RWPE1 (cell line): ENCODE measurements at regions not wholly inside any gene's neighbourhood (a gene's known extent, or its start where the extent isn't known, plus 50 kb on each side); places are given as distances from the start of the nearest gene placed in this dataset.

Experiments used
- CTCF ChIA-PET: fragments of 350-600 bp; sonication (Branson Sonifier 250); formaldehyde crosslinking; extraction: SDS; loops from one replicate; lab custom pipeline; 2021; lab: Yijun Ruan, JAX
- POLR2A ChIA-PET: fragments of 400-600 bp; formaldehyde crosslinking; extraction: SDS; loops from one replicate; lab custom pipeline; 2020; ENCODE audit warnings: antibody characterized with exemption; ENCODE audit not compliant: low non-redundant PET; lab: Yijun Ruan, JAX
- DNase-seq: peaks from one replicate; pipeline ENCODE4 v3.0.0; 2012; ENCODE audit warnings: low spot score
- H3K27ac ChIP-seq: fragments of 450-650 bp; 2 replicates; pipeline ENCODE4 v1.5.1; 2017
- TF ChIP-seq, protein P1 (sequence below): fragments of 450-650 bp; conservative IDR thresholded peaks from 2 replicates; pipeline ENCODE4 v1.5.1; 2017; ENCODE audit warnings: low read depth, mild to moderate bottlenecking

GRCh38 chr13:84481958-84482357 is 599.7 kb upstream of the SLITRK1 start:
- no peak overlapping the region for H3K27ac ChIP-seq
- ChIA-PET CTCF (no interaction called here), POLR2A (no interaction called here)
- TF ChIP-seq, protein P1, sequence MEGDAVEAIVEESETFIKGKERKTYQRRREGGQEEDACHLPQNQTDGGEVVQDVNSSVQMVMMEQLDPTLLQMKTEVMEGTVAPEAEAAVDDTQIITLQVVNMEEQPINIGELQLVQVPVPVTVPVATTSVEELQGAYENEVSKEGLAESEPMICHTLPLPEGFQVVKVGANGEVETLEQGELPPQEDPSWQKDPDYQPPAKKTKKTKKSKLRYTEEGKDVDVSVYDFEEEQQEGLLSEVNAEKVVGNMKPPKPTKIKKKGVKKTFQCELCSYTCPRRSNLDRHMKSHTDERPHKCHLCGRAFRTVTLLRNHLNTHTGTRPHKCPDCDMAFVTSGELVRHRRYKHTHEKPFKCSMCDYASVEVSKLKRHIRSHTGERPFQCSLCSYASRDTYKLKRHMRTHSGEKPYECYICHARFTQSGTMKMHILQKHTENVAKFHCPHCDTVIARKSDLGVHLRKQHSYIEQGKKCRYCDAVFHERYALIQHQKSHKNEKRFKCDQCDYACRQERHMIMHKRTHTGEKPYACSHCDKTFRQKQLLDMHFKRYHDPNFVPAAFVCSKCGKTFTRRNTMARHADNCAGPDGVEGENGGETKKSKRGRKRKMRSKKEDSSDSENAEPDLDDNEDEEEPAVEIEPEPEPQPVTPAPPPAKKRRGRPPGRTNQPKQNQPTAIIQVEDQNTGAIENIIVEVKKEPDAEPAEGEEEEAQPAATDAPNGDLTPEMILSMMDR, result no peak
- DNase-seq, result no peak

DNA sequence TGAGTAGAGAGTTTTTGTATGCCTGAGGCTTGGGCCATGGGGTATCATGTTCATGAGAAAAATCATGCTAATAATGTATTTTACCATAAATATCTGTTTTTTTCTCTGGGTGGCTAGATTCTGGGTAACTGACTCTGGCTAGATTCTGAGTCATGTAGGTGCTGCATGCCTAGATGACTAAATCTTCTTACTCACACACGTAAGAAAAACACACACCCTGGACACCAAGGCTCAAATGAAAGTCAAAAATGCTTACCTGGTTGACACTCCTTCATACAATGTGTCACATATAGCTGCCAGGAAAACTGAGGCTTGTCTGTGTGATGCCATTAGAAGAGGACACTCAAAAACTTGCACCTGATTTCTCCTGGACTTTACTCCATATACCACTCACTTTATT is 597.4 kb upstream of the SLITRK1 start:
- ChIA-PET POLR2A (no interaction called here), CTCF (no interaction called here)
- peak; percentile 61 for DNase-seq
- H3K27ac ChIP-seq, result no peak overlapping the region
- TF ChIP-seq, protein P1, result no peak

DNA sequence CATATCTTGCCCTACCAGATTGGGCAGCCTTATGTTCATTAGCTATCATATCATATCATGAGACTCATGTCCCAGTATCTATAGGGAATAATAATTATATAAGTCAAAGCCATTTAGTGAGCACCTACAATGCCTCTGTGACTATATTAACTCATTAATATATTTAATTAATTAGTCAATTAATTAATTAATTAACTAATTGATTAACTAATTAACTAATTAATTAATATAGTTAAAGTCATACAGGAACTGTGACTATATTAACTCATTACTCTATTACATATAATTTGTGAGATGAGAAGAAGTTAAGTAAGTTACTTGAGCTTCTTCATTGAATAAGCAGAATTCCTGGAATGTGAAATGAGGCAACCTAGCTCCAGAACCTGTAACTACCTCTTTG is 588.3 kb upstream of the SLITRK1 start:
- no peak overlapping the region for H3K27ac ChIP-seq
- TF ChIP-seq, protein P1, result no peak
- ChIA-PET CTCF (no interaction called here), POLR2A (no interaction called here)
- DNase-seq, result no peak

- POLR2A ChIA-PET, result no interaction called here
- no peak for DNase-seq
- CTCF ChIA-PET, result no interaction called here
- TF ChIP-seq, protein P1, result no peak
- H3K27ac ChIP-seq, result no peak overlapping the region
These were observed 584.2 kb upstream of the SLITRK1 start for GRCh38 chr13:84466461-84466860.

DNA sequence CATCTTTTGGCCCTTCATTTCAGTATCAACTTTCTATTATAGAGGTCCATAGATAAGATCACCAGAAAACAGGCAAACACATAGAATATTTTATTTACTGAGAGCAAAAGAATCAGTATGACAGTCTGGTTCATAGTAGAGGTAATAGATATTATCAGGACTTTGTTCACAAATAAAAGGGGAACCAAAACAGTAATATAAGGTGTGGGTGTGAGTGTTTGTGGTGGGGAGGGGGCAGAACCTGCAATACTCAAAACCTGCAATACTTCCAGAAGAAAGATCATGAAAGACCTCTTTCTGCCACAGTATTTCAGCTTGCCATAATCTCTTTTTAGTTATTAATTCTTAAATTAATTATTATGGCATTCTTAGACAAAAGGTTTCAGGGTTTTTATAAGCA is 578.7 kb upstream of the SLITRK1 start:
- no peak overlapping the region for H3K27ac ChIP-seq
- TF ChIP-seq, protein P1, result no peak
- DNase-seq, result no peak
- POLR2A ChIA-PET, result no interaction called here
- CTCF ChIA-PET, result no interaction called here

- TF ChIP-seq, protein P1, result no peak
- no peak for DNase-seq
- ChIA-PET CTCF (interaction anchor here (1.2 kb wide), 1 partner anchor 8 kb away, joined by 3 read pairs; no protein-coding TSS in a partner anchor), POLR2A (no interaction called here)
- no peak overlapping the region for H3K27ac ChIP-seq
These were observed 573.0 kb upstream of the SLITRK1 start for GRCh38 chr13:84455143-84455905.
